C4-2B (cell line): ENCODE measurements at regions not wholly inside any gene's neighbourhood (a gene's known extent, or its start where the extent isn't known, plus 50 kb on each side); places are given as distances from the start of the nearest gene placed in this dataset.

Experiments
- ZFX ChIP-seq: fragments of 450-650 bp; IDR thresholded peaks from 2 replicates; pipeline ENCODE4 v1.6.1; 2017
- TF ChIP-seq, protein P1 (sequence below): fragments of 450-650 bp; conservative IDR thresholded peaks from 2 replicates; pipeline ENCODE4 v1.5.1; 2017; ENCODE audit warnings: mild to moderate bottlenecking

DNA sequence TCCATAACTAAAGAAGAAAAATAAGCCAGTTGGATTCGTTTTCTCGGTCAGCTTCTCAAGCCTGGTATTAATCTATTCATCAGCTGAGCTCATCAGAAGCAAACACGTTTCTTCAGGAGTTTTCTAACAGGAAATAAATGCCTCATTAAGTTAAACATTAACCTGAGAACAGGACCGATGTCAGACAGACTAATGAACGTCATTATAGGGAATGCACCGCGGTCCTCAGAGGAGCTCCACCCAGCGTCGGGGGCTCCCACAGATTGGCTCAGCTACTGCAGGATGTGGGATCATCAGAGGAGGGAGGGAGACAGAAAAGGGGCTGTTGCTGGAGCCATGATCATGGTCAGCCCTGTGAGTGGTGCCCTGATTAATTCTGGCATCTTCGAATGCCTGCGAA lies 615.4 kb downstream of the PTPRU start:
- TF ChIP-seq, protein P1, sequence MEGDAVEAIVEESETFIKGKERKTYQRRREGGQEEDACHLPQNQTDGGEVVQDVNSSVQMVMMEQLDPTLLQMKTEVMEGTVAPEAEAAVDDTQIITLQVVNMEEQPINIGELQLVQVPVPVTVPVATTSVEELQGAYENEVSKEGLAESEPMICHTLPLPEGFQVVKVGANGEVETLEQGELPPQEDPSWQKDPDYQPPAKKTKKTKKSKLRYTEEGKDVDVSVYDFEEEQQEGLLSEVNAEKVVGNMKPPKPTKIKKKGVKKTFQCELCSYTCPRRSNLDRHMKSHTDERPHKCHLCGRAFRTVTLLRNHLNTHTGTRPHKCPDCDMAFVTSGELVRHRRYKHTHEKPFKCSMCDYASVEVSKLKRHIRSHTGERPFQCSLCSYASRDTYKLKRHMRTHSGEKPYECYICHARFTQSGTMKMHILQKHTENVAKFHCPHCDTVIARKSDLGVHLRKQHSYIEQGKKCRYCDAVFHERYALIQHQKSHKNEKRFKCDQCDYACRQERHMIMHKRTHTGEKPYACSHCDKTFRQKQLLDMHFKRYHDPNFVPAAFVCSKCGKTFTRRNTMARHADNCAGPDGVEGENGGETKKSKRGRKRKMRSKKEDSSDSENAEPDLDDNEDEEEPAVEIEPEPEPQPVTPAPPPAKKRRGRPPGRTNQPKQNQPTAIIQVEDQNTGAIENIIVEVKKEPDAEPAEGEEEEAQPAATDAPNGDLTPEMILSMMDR = no peak
- no peak for TF ChIP-seq ZFX
